Stimulated activated CD4-positive, alpha-beta T cell treated with anti-CD3 and anti-CD28 coated beads, Interleukin-12 subunit alpha, Interleukin-12 subunit beta, amount 100 ng/mL, for 4 hours (primary cell): ENCODE measurements at regions not wholly inside any gene's neighbourhood (a gene's known extent, or its start where the extent isn't known, plus 50 kb on each side); places are given as distances from the start of the nearest gene placed in this dataset.

Source experiments
- DNase-seq: peaks from one replicate; pipeline ENCODE4 v3.0.0-alpha.2; 2020

GRCh38 chr15:75136118-75136517 lies 65.6 kb upstream of the C15orf39 start:
- DNase-seq, result no peak

GRCh38 chr15:75136758-75137157 lies 64.9 kb upstream of the C15orf39 start:
- no peak for DNase-seq

GRCh38 chr15:75138016-75138999 lies 63.4 kb upstream of the C15orf39 start:
- no peak for DNase-seq

GRCh38 chr15:75140080-75140879 lies 61.4 kb upstream of the C15orf39 start:
- no peak for DNase-seq

GRCh38 chr15:75142499-75142898 lies 59.2 kb upstream of the C15orf39 start:
- DNase-seq, result no peak

GRCh38 chr15:75143738-75144334 lies 57.8 kb upstream of the C15orf39 start:
- no peak for DNase-seq

GRCh38 chr15:75145027-75145841 lies 56.4 kb upstream of the C15orf39 start:
- no peak for DNase-seq

- DNase-seq, result no peak
Measured at GRCh38 chr15:75148280-75148679, 53.4 kb upstream of the C15orf39 start.

- DNase-seq, result no peak
Measured at GRCh38 chr15:75149867-75150709, 51.6 kb upstream of the C15orf39 start.

- DNase-seq, result no peak
Measured at GRCh38 chr15:75151214-75152128, 50.2 kb upstream of the C15orf39 start.
